NCI-H82 treated with DMSO at 0.1 percent for 48 hours (cell line): ENCODE measurements at regions not wholly inside any gene's neighbourhood (a gene's known extent, or its start where the extent isn't known, plus 50 kb on each side); places are given as distances from the start of the nearest gene placed in this dataset.
"Not testable (repeated sequence)": the region's sequence is repeated elsewhere in the genome, so short reads cannot be mapped to it uniquely, and the experiment has no call there.

ENCODE experiments used
- DNase-seq: peaks from one replicate; lab custom pipeline; 2025; ENCODE audit not compliant: unreplicated experiment; lab: John Stamatoyannopoulos, UW

DNA sequence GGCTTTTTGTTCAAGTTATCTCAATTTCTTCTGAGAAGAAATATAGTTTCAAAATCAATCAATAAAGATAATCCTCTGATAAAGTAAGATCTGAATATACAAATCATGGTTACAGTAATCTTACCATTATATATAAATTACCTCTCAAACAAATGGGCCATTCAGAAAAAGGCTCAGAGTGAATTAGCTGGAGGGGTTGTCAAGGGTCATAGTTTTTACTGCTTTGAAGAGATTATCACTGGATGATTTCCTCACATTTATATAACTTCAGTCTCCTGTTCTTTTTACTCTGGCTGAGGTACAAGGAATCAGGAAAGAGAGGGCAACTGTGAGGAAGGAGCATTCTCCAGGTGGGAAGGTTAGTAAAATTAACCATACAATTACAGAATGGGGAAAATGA lies 148.6 kb upstream of the ELL2 start:
- DNase-seq: no peak

DNA sequence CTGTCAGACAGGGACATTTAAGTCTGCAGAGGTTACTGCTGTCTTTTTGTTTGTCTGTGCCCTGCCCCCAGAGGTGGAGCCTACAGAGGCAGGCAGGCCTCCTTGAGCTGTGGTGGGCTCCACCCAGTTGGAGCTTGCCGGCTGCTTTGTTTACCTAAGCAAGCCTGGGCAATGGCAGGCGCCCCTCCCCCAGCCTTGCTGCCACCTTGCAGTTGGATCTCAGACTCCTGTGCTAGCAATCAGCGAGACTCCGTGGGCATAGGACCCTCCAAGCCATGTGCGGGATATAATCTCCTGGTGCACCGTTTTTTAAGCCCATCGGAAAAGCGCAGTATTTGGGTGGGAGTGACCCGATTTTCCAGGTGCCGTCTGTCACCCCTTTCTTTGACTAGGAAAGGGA lies 147.0 kb upstream of the ELL2 start:
- DNase-seq: not testable (repeated sequence)

DNA sequence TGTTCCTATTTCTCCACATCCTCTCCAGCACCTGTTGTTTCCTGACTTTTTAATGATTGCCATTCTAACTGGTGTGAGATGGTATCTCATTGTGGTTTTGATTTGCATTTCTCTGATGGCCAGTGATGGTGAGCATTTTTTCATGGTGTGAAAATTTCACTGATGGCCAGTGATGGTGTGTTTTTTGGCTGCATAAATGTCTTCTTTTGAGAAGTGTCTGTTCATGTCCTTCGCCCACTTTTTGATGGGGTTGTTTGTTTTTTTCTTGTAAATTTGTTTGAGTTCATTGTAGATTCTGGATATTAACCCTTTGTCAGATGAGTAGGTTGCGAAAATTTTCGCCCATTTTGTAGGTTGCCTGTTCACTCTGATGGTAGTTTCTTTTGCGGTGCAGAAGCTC lies 142.2 kb upstream of the ELL2 start:
- not testable (repeated sequence) for DNase-seq

DNA sequence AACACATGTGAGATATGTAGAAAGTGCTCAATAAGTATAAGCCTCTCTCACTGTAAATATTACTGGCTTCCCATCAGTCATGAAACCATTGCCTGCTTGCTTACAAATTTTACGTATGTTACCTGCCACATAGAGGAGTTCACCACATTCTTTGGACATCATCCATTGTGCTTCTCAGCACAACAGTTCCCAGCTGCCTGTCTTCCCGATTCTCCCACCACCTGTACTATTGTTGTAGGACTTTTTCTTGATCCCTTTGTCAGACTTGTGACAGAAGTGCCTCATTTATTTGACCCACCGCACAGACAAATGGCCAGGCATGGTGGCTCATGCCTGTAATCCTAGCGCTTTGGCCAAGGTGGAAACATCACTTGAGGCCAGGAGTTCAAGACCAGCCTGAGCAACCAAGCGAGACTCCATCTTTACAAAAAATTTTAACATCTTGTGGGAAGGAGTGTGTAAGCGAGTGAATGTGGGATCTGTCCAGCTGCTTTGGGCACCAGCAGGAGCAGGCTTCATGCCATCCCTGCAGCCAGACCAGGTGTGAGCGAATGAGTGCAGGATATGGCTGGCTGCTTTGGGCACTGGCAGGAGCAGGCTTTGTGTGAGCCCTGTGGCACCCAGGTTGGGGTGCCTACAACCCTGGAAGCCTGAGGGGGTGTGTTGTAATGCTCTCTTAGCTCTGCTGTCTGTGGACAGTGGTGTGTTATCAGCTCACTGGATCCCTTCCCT lies 139.9 kb upstream of the ELL2 start:
- DNase-seq: no peak

DNA sequence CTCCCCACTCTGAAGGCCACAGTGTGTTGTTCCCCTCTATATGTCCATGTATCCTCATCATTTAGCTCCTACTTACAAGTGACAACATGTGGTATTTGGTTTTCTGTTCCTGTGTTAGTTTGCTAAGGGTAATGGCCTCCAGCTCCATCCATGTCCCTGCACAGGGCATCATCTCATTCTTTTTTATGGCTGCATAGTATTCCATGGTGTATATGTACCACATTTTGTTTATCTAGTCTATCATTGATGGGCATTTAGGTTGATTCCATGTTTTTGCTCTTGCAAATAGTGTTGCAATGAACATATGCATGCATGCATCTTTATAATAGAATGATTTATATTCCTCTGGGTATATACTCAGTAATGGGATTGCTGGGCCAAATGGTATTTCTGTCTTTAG lies 135.8 kb upstream of the ELL2 start:
- not testable (repeated sequence) for DNase-seq

DNA sequence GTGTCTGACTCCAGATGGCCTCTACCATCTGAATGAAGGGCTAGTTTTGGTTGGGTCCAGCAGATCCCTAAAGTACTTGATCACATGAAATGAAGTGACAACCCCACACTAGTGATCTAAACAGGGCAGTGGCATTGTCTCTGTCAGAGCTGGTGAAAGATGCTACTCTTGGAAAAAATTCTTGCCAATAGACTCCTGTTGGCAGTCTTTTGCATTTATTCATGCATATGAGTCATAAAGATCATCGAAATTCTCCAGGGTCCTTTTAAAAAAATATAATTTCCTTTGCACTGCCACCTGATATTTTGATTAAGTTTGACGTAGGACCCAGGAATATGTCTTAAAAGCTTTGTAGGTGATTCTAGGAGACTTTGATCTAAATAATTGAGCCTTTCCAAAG lies 135.1 kb upstream of the ELL2 start:
- no peak for DNase-seq

DNA sequence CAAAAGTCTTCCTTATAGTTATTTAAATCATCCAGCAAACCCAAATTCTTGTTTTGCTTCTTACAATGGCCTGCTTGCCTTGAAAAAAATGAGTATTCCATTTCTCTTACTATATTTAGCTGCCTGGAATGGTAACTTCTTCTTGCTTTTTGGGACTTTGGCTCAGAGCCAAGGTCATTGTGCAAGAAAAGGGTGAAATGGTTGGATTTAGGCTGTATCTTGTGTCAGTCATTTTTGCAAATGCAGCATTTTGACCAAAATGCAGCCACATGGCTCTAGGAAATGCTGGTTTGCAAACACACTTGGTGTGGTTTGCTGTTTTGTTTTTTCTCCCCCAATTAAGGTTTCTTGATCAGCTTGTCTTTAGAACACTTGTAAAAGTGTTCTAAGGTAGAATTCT lies 133.3 kb upstream of the ELL2 start:
- DNase-seq: no peak

DNA sequence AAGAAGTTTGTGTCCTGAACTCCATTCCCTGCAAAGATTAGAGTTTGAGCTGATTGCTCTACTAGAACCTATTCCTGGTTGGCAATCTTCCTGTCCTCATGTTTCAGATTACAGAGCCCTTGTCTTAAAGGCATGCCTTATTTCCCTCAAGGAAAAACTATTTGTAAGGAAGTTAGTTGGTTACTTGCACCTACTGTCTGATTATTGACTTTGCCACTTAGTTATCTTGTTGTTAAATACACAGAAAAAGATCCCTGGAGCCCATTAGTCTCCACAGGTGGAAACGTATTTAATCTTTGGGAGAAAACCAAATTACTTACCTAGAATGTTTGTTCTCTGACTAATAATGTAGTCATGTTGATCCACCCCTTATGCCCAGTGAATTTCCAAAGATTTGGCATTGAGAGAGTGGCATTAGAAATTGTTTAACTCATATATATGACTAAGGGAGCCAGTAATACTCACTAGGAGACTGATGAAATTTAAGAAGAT lies 132.3 kb upstream of the ELL2 start:
- DNase-seq: no peak

DNA sequence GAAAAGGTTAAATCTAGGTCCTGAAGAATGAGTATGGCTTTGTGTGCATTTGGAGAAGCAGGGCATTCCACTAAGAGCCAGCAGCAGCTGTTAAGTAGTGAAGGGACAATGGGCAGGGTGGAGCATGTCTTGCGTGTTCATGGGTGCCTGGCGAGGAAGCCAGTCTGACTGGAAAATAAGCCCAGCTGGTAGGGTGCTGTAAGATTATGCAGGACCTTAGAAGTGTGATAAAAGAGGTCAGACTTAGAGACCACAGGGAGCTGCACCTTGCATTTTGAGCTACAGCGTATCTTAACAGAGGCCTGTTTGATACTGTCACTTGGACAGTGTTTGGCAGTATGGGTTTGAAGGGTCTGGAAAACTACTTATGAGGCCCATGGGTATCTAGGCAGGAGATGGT lies 131.7 kb upstream of the ELL2 start:
- no peak for DNase-seq

DNA sequence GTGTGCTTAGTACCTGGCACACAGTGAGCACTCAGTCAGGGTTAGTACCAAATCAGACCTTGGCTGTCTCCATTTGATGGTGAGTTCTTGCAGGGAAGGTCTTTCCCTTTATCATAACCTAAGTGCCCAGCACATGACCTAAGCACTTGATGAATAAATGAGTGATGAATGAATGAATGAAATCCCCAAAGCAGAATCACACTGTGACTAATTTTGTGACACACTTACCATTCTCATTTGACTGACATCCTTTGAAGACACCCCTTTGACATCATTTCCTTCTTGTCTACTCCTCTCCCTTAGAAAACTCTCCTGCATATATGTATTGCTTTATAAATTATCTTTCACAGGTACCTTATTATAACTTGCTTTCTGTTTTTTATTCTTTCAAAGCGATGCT lies 130.2 kb upstream of the ELL2 start:
- no peak for DNase-seq

DNA sequence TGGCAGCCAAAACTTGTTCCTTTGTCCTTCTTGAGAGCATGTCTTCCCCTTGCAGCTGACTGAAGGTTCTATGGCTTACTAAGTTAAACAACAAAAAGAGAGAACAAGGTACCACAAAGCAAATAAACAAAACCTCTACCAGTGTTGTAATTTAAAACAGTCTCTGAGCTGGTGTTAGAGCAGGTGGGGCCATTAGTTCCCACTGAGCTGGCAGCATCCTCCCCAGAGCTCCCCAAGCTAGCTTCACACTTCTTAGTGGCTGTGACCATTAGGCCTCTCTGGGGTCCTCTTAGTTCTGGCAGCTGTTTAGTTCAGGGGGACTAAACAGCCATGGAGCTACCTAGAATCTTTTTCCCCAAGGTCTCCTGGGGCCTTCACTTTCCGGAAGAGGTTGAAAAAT lies 128.6 kb upstream of the ELL2 start:
- DNase-seq: no peak

DNA sequence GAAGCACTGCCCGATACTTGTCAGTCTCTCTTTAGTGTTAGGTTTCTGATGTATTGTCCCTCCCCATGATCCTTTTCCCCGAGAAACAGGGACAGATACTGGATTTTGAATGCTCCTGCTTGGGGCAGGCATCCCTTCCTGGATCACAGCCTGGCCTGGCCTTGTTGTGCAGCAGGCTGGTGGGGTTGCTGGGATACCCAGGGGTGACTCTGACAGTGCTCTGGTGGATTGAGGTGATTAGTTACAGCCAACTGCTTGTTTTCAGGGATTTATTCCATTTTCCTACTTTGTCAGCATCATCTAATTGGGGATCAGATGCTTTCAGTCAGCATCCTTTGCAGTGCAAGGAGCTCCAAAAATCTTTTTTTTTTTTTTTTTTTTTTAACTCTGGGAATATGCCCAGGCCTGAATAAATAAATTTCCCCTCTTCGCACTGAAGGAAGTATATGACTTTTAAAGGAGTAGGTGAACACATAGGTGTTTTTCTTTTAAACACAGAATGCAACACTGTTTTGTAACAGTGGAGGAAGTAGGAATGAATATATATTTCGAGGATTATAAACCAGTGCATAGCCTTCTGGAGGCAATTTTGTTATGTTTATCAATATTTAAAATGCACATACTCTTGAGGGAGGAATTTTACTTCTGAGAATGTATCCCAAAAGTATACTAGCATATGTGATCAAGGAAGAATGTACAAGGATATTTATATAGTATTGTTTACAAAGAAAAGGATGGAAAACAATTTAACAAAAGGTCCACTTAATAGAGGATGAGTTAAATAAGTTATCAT lies 127.3 kb upstream of the ELL2 start:
- peak; percentile 15 for DNase-seq

DNA sequence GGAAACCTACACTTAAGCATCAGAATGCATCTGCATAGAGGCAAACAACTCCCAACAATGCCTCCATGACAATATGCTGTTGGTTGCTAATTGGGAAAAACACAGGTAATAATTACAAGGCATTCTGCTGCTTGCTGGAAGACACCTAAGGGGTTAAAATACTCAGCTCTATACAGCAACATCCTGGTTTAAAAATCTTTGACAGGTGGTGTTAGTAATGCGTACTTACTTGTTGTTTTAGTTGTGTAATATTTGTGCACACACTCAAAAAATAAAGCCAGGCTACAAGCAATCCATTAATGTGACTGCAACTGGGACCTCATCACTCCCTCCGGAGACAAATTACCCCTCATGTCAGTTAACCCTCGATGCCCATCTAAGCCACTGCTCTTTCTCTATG lies 126.3 kb upstream of the ELL2 start:
- no peak for DNase-seq

DNA sequence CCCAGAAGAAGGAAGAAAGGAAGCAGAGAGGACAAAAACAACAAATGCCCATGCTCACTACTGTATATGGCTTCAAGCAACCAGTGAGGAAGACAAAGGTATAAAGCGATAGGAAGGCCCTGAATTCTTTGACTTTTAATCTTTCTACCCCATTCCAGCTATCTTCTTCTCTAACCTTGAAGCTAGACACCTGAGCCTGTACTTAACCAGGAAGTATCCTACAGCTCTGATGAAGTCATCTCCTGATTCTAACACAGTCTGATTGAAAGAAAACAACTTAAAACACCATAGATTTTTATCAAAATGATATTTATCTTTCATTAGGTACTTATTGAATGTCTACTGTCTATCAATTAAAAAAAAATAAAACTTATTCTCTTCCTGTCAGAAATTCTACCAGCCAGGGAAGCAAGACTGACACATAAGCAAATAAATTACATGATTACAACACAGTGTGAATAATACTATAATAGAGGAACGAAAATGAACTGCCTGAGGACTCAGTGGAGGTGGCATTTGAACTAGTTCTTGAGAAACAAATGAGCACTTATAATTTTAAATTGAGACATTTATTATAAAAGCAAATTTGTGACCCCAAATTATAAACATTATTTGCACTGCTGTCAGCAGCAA lies 123.3 kb upstream of the ELL2 start:
- no peak for DNase-seq

DNA sequence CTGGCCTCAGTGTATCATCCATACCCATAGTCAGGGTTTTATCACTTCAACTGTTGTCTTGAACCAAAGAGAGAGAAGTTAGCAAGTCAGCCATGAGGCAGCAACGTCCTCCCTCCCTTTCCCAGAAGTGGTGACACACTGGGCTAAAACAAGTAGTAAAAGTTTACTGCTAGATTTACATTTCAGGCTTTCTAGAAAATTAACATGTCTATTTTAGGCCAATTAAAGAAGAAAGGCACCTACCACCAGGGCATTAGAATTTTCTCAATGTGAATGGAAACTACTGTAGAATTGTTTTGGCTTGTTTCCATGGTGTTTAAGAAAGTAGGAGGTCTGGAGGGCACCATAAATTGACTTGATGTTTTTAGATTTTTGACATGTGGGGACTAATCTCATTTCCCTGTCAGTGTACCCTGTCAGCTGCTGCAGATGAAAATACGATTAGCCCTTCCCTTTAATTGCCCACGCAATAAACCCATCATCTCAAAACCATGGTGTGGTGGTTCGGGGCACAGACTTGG lies 121.8 kb upstream of the ELL2 start:
- DNase-seq: peak; percentile 85

DNA sequence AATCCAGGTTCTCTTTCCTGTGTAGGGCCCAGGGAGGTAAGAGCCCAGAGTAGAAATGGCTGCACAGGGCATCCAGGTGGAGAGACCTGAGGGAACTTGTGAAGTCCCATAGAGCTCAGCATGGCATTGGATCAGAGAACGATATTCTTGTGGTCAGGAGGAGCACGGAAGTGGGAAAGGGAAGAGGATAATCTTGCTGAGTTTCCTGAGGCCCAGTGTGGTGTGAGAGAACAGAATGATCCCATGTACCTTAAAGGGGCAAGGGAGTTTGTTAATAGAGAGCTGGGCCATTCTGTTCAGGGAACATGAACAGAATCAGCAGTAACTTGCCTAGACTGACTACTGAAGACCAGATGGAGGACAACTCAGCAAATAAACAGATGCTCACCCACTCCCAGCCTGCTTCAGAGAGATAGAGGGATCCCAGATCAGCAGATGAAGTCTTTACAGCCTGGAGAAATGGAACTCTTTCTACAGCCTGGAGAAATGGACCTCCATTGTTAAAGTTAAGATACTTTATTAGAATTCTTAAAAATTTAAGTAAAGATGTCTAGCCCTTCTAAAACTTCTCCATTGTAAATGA lies 119.7 kb upstream of the ELL2 start:
- DNase-seq: peak; percentile 27

DNA sequence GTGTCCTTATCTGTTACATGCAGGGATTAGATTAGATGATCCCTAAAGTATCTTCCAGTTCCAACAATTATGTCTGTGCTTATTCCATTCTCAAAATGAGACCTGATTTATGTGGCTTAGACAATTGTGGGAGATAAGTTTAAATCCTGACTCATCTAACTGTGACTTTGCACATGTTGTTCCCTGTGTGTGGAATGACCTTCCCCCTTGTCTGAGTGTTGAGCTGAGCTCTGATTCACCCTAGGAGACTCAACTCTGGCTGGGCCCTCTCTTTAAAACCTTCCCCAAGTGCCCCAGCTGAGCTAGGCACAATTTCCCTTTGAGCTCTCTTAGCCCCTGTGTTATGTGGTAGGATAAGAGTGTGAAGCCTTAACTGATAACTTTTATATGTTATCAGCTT lies 118.9 kb upstream of the ELL2 start:
- DNase-seq: no peak

DNA sequence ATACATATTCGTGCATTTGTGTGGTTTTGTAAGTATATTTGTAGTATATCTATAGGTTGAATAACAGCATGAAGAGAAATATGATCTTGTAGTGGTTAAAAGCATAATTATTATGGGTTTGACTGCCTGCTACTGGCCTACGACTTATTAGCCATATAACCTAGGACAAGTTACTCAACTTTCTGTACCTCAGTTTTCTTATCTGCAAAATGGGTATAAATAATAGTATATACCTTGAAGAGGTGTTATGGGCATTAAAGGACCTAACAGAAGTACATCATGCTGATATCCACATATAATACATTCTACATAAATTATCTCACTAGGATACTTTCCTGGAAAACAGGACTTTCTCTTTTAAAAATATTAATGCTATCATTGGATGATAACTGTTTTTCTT lies 118.3 kb upstream of the ELL2 start:
- no peak for DNase-seq

DNA sequence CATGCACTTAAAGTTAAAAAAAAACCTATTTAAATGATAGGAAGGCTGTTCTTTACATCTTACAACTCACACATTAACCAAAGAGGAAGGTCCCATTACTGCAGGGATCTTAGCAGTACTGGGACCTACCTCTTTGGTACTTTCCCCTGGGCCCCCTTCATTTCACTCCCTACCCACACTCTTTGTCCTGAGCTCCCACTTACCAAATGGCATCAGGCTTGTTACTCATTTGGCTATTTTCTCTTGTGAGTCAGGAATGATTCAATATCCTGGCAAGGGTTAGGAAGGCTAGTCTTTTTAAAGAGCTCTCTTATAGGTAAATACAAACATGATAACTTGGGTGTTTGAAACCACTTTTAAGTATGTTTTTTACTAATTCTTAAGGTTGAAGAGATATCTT lies 117.4 kb upstream of the ELL2 start:
- DNase-seq: no peak

DNA sequence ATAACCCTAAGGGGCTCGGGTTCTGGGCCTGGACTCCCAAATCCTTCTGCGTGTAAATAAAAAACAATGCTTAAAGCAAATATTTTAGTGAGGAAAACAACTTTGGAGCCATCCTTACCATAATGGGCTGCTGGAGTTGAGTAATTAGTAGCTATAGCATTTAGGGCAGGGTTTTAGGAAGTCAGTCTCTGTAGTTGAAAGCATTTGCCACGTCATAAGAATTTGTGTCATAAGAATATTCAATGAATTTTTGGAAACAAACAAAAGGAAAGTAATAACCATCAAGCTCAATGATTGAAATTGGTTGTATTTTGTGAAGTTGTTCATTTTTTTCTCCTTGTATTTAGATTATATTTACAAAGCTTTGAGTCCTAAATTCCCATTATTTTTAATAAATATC lies 114.8 kb upstream of the ELL2 start:
- DNase-seq: no peak

DNA sequence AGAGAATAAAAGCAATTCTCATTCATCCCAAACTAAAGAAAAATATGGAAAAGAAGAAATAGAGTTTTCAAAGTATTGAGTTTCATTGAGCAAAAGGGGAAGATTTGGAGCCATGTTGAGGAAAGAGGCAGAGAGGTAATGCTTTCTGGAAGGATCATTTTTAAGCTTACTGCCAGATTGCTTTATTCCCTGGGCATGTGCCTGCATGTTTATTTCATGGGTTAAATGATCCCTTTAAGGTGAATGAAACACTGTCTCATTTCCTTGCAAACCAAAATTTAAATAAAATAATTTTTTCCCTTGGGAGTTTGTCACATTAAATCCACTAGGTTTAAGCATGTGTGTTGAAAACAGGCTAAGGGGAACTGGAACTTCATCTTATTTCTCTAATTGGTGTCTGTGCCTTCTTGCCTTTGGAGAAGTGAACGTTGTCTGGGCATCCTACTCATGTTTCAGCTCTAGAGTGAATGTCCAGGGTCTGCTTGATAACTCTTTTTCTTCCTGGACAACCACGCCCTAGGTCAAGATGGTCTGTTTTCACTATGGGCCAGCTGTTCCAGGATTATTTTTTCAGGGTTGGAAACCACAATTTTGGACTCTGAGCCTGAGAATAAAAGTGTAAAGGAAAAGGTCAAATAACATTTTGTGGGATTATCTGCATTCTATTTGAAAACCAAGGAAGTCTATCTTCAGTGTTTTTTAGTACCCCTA lies 114.1 kb upstream of the ELL2 start:
- no peak for DNase-seq
